CD14-positive monocyte (primary cell): ENCODE measurements at regions not wholly inside any gene's neighbourhood (a gene's known extent, or its start where the extent isn't known, plus 50 kb on each side); places are given as distances from the start of the nearest gene placed in this dataset.

ENCODE experiments used
- DNase-seq, 3 donors: peaks; one replicate each; pipeline ENCODE4 v3.0.0-alpha.2; 2011 to 2022
- H2AFZ ChIP-seq: 2 replicates; pipeline ENCODE4 v1.6.0; 2012; ENCODE audit warnings: mild to moderate bottlenecking, low read depth, low read length, inconsistent platforms; ENCODE audit not compliant: insufficient read depth, poor library complexity, severe bottlenecking
- H3K27ac ChIP-seq, 2 donors: 1 replicate in 1 of 2; 2 replicates in 1 of 2; pipeline ENCODE4 v1.5.1; 2012 to 2013; ENCODE audit warnings: low read length in 2 of 2, control low read depth in 1 of 2, inconsistent platforms in 1 of 2, low read depth in 1 of 2, mild to moderate bottlenecking in 1 of 2
- H3K27me3 ChIP-seq, 2 donors: one replicate each; pipeline versions ENCODE4 v1.6.0 to v1.6.1; 2011 to 2013; ENCODE audit warnings: low read length in 2 of 2; ENCODE audit not compliant: control insufficient read depth in 2 of 2, insufficient read depth in 2 of 2
- H3K36me3 ChIP-seq, 2 donors: replicated peaks in 1 of 2; 1 replicate in 1 of 2; 2 replicates in 1 of 2; pipeline versions ENCODE4 v1.5.1 to v1.6.1; 2012 to 2013; ENCODE audit warnings: low read length in 2 of 2, control low read depth in 1 of 2, inconsistent platforms in 1 of 2, mild to moderate bottlenecking in 1 of 2; ENCODE audit not compliant: insufficient read depth in 2 of 2, control insufficient read depth in 1 of 2
- H3K4me1 ChIP-seq, 2 donors: 1 replicate in 1 of 2; 2 replicates in 1 of 2; pipeline versions ENCODE4 v1.5.1 to v1.6.1; 2012 to 2013; ENCODE audit warnings: low read length in 2 of 2, control low read depth in 1 of 2, inconsistent platforms in 1 of 2, mild to moderate bottlenecking in 1 of 2, moderate library complexity in 1 of 2; ENCODE audit not compliant: insufficient read depth in 2 of 2, control insufficient read depth in 1 of 2
- H3K4me2 ChIP-seq: replicated peaks from 2 replicates; pipeline ENCODE3; 2012; ENCODE audit warnings: low read length, moderate library complexity, mild to moderate bottlenecking; ENCODE audit not compliant: poor library complexity, severe bottlenecking; ENCODE audit errors: extremely low read depth
- H3K4me3 ChIP-seq, 3 experiments: fragments of 200-600 bp in 1 of 3; sonication (generic) in 1 of 3; replicated peaks in 1 of 3; 1 replicate in 2 of 3; 2 replicates in 1 of 3; pipeline ENCODE4 v1.5.1; 2011 to 2013; ENCODE audit warnings: low read length in 3 of 3, mild to moderate bottlenecking in 3 of 3, control low read depth in 2 of 3, low read depth in 2 of 3, inconsistent platforms in 1 of 3, moderate library complexity in 1 of 3
- H3K79me2 ChIP-seq: 2 replicates; pipeline ENCODE4 v1.6.0; 2012; ENCODE audit warnings: mild to moderate bottlenecking, control low read depth, inconsistent platforms, low read length, moderate library complexity; ENCODE audit not compliant: insufficient read depth
- H3K9ac ChIP-seq: 2 replicates; pipeline ENCODE4 v1.6.0; 2017; ENCODE audit warnings: low read length, mild to moderate bottlenecking; ENCODE audit not compliant: insufficient read depth, poor library complexity, severe bottlenecking
- H3K9me3 ChIP-seq, 2 donors: replicated peaks in 1 of 2; 1 replicate in 1 of 2; 2 replicates in 1 of 2; pipeline versions ENCODE4 v1.5.1 to v1.6.1; 2012 to 2013; ENCODE audit warnings: low read length in 2 of 2, control low read depth in 1 of 2; ENCODE audit not compliant: control insufficient read depth in 1 of 2, insufficient read depth in 1 of 2
- H4K20me1 ChIP-seq: 2 replicates; pipeline ENCODE4 v1.6.0; 2012; ENCODE audit warnings: mild to moderate bottlenecking, low read length, control low read depth, moderate library complexity; ENCODE audit not compliant: insufficient read depth
- H3K27ac Mint-ChIP-seq, 7 donors: one replicate each; pipeline ENCODE4 v1.8.0; 2020; ENCODE audit warnings: mild to moderate bottlenecking in 7 of 7, mixed read lengths in 7 of 7, moderate library complexity in 6 of 7, inconsistent platforms in 2 of 7
- H3K27me3 Mint-ChIP-seq, 3 donors: one replicate each; pipeline ENCODE4 v1.8.0; 2021 to 2022; ENCODE audit warnings: low read depth in 3 of 3, mild to moderate bottlenecking in 3 of 3, mixed read lengths in 3 of 3, moderate library complexity in 3 of 3, inconsistent platforms in 1 of 3
- H3K36me3 Mint-ChIP-seq, 2 donors: one replicate each; pipeline ENCODE4 v1.8.0; 2020; ENCODE audit warnings: mixed read lengths in 2 of 2, inconsistent platforms in 1 of 2, mild to moderate bottlenecking in 1 of 2
- H3K4me1 Mint-ChIP-seq: one replicate; pipeline ENCODE4 v1.8.0; 2020; ENCODE audit warnings: mild to moderate bottlenecking, mixed read lengths
- H3K4me3 Mint-ChIP-seq, 2 donors: one replicate each; pipeline ENCODE4 v1.8.0; 2020; ENCODE audit warnings: mild to moderate bottlenecking in 2 of 2, mixed read lengths in 2 of 2, moderate library complexity in 1 of 2
- H3K9me3 Mint-ChIP-seq, 7 donors: one replicate each; pipeline ENCODE4 v1.8.0; 2020 to 2022; ENCODE audit warnings: mixed read lengths in 7 of 7, mild to moderate bottlenecking in 6 of 7, moderate library complexity in 6 of 7, inconsistent platforms in 2 of 7
- CTCF ChIP-seq: fragments of 200-600 bp; IDR thresholded peaks from one replicate; pipeline ENCODE4 v1.8.0; 2022; ENCODE audit warnings: antibody characterized with exemption, mild to moderate bottlenecking
- WGBS: methylation state at CpG from one replicate; pipeline ENCODE4 v1.1.5; 2013; ENCODE audit warnings: missing lambda C conversion rate; ENCODE audit not compliant: insufficient coverage; 5-methylcytosine and 5-hydroxymethylcytosine counted together
- intact Hi-C, 2 donors: fragments of 100-400 bp; cut with micrococcal nuclease; formaldehyde crosslinking; loops; one replicate each; pipeline versions ENCODE4 v1.15.0 to v1.15.1; 2023

- WGBS, result no CpG with 5 or more reads among the region's 2 CpGs
Measured at GRCh38 chr2:183359867-183360266, 235.6 kb downstream of the NUP35 start.

GRCh38 chr2:183371545-183371944, 247.3 kb downstream of the NUP35 start:
- Histone ChIP-seq H3K4me3 (no peak overlapping the region), H3K27me3 (no peaks in the 10 kb centered on the region), H3K9ac (no peak overlapping the region), H3K9me3 (no peaks in the 10 kb centered on the region), H3K36me3 (no peaks in the 10 kb centered on the region), H4K20me1 (no peaks in the 10 kb centered on the region), H3K4me2 (no peak overlapping the region), H2AFZ (no peak overlapping the region), H3K4me1 (no peaks in the 10 kb centered on the region), H3K79me2 (no peaks in the 10 kb centered on the region), H3K27ac (no peak overlapping the region)
- Mint-ChIP-seq H3K9me3 (peaks cover 0 to 5% (median 3%) of the 10 kb centered on the region in 7 donors), H3K4me1 (no peaks in the 10 kb centered on the region), H3K27ac (no peak overlapping the region), H3K27me3 (no peaks in the 10 kb centered on the region), H3K4me3 (no peak overlapping the region), H3K36me3 (no peaks in the 10 kb centered on the region)
- TF ChIP-seq CTCF, result no peak
- DNase-seq, result no peak
- intact Hi-C loops, result no loop called here

More at GRCh38 chr2:183359867-183360266, 235.6 kb downstream of the NUP35 start:
- no peak for TF ChIP-seq CTCF
- H3K27me3 Mint-ChIP-seq, result no peaks in the 10 kb centered on the region
- Histone ChIP-seq H2AFZ (no peak overlapping the region), H4K20me1 (no peaks in the 10 kb centered on the region), H3K27ac (no peak overlapping the region), H3K9ac (no peak overlapping the region), H3K4me1 (no peaks in the 10 kb centered on the region), H3K79me2 (no peaks in the 10 kb centered on the region), H3K9me3 (no peaks in the 10 kb centered on the region), H3K36me3 (no peaks in the 10 kb centered on the region), H3K27me3 (no peaks in the 10 kb centered on the region), H3K4me3 (no peak overlapping the region), H3K4me2 (no peak overlapping the region)
- no peak for DNase-seq
- intact Hi-C loops, result no loop called here
- peaks cover 0 to 5% (median 4%) of the 10 kb centered on the region in 7 donors for H3K9me3 Mint-ChIP-seq
- H3K4me3 Mint-ChIP-seq, result no peak overlapping the region
- no peaks in the 10 kb centered on the region for H3K4me1 Mint-ChIP-seq
- H3K36me3 Mint-ChIP-seq, result no peaks in the 10 kb centered on the region
- H3K27ac Mint-ChIP-seq, result no peak overlapping the region
